ENCODE measurements at regions not wholly inside any gene's neighbourhood (a gene's known extent, or its start where the extent isn't known, plus 50 kb on each side); places are given as distances from the start of the nearest gene placed in this dataset.

GRCh38 chr15:33256874-33257273, 53.9 kb upstream of the RYR3 start:
- Histone ChIP-seq H3K9me3 (ENCODE audit: control insufficient read depth, low read depth, low read length) (no peaks in the 10 kb centered on the region), H2AK5ac (ENCODE audit: insufficient read length, low read length) (no peak overlapping the region), H4K5ac (ENCODE audit: insufficient read length, low read depth, low read length) (no peak overlapping the region), H2BK12ac (ENCODE audit: insufficient read length, low read depth, low read length) (no peak overlapping the region), H4K8ac (replicated peaks; ENCODE audit: insufficient read length, low read depth, low read length) (no peak overlapping the region), H3K4ac (ENCODE audit: low read depth, low read length) (no peak overlapping the region), H2BK5ac (ENCODE audit: insufficient read length, low read length) (no peak overlapping the region), H4K20me1 (ENCODE audit: control insufficient read depth, insufficient read depth, insufficient read length) (no peaks in the 10 kb centered on the region), H2BK15ac (ENCODE audit: low read depth, low read length) (no peak overlapping the region), H3K79me2 (ENCODE audit: insufficient read depth, low read length) (no peaks in the 10 kb centered on the region), H3K18ac (ENCODE audit: insufficient read length, low read depth, low read length) (no peak overlapping the region), H3T11ph (ENCODE audit: low read length) (no peak overlapping the region), H2BK20ac (ENCODE audit: low read depth, low read length, poor library complexity, severe bottlenecking) (no peak overlapping the region), H3K56ac (ENCODE audit: insufficient read length, low read depth, low read length) (no peak overlapping the region), H3K27ac (ENCODE audit: insufficient read length, low read depth, low read length) (no peak overlapping the region), H3K4me2 (ENCODE audit: insufficient read depth, insufficient read length, low read length) (no peak overlapping the region), H3K4me1 (ENCODE audit: insufficient read depth, low read length) (no peaks in the 10 kb centered on the region), H4K91ac (ENCODE audit: insufficient read length, low read depth, low read length) (no peak overlapping the region), H3K23me2 (ENCODE audit: insufficient read length, low read depth, low read length, poor library complexity, severe bottlenecking) (no peaks in the 10 kb centered on the region), H3K79me1 (ENCODE audit: insufficient read depth, low read depth, low read length, poor library complexity, severe bottlenecking) (no peaks in the 10 kb centered on the region), H3K27me3 (ENCODE audit: insufficient read depth, low read length) (no peaks in the 10 kb centered on the region), H3K14ac (ENCODE audit: insufficient read depth, low read length) (no peak overlapping the region), H2BK120ac (ENCODE audit: low read depth, low read length, poor library complexity, severe bottlenecking) (no peak overlapping the region), H3K23ac (ENCODE audit: insufficient read length, low read depth, low read length) (no peak overlapping the region), H2AFZ (ENCODE audit: low read length) (no peak overlapping the region), H3K9ac (ENCODE audit: extremely low read depth, insufficient read length, low read length) (no peak overlapping the region)
- no peak for DNase-seq
- Mint-ChIP-seq H3K4me3 (no peak overlapping the region), H3K4me1 (peaks cover 5% of the 10 kb centered on the region in 2 experiments; a peak in 3 of 4 replicates), H3K9me3 (no peaks in the 10 kb centered on the region), H3K27me3 (ENCODE audit: low read depth) (peaks cover 39% of the 10 kb centered on the region), H3K36me3 (ENCODE audit: insufficient read depth in 1 of 3, low read depth in 3 of 3) (no peaks in the 10 kb centered on the region), H3K27ac (no peak overlapping the region)
- WGBS (ENCODE audit: extremely low coverage, insufficient read length, low lambda C conversion rate), result no CpG with 5 or more reads among the region's 10 CpGs
- TF ChIP-seq CTCF (conservative IDR thresholded peaks at IDR 0.05), result no peak

All from H9 (cell line).